NCI-H69 (cell line): ENCODE measurements at regions not wholly inside any gene's neighbourhood (a gene's known extent, or its start where the extent isn't known, plus 50 kb on each side); places are given as distances from the start of the nearest gene placed in this dataset.
"Not testable (repeated sequence)": the region's sequence is repeated elsewhere in the genome, so short reads cannot be mapped to it uniquely, and the experiment has no call there.

Source experiments
- DNase-seq: peaks from one replicate; lab custom pipeline; 2025; lab: John Stamatoyannopoulos, UW

- DNase-seq: no peak
Measured at GRCh38 chr3:10625323-10625722, 119.9 kb upstream of the ATP2B2 start.

GRCh38 chr3:10627884-10628572 lies 122.6 kb upstream of the ATP2B2 start:
- no peak for DNase-seq

GRCh38 chr3:10628891-10629670 lies 123.7 kb upstream of the ATP2B2 start:
- no peak for DNase-seq

- DNase-seq: no peak
Measured at GRCh38 chr3:10629671-10630040, 124.3 kb upstream of the ATP2B2 start.

- no peak for DNase-seq
Measured at GRCh38 chr3:10631224-10631623, 125.8 kb upstream of the ATP2B2 start.

- DNase-seq: no peak
Measured at GRCh38 chr3:10632125-10632524, 126.7 kb upstream of the ATP2B2 start.

- DNase-seq: no peak
Measured at GRCh38 chr3:10632741-10633140, 127.4 kb upstream of the ATP2B2 start.

GRCh38 chr3:10635446-10636076 lies 130.2 kb upstream of the ATP2B2 start:
- no peak for DNase-seq

- DNase-seq: no peak
Measured at GRCh38 chr3:10637342-10637741, 132.0 kb upstream of the ATP2B2 start.

GRCh38 chr3:10638466-10638865 lies 133.1 kb upstream of the ATP2B2 start:
- DNase-seq: no peak

- no peak for DNase-seq
Measured at GRCh38 chr3:10641760-10642159, 136.4 kb upstream of the ATP2B2 start.

- DNase-seq: no peak
Measured at GRCh38 chr3:10644189-10644588, 138.8 kb upstream of the ATP2B2 start.

- DNase-seq: no peak
Measured at GRCh38 chr3:10645800-10646199, 140.4 kb upstream of the ATP2B2 start.

- DNase-seq: no peak
Measured at GRCh38 chr3:10646531-10647335, 141.3 kb upstream of the ATP2B2 start.

GRCh38 chr3:10647376-10647775 lies 142.0 kb upstream of the ATP2B2 start:
- DNase-seq: no peak

- no peak for DNase-seq
Measured at GRCh38 chr3:10648181-10648580, 142.8 kb upstream of the ATP2B2 start.

- DNase-seq: not testable (repeated sequence)
Measured at GRCh38 chr3:10649463-10649862, 144.1 kb upstream of the ATP2B2 start.

GRCh38 chr3:10651506-10651905 lies 146.1 kb upstream of the ATP2B2 start:
- DNase-seq: no peak

GRCh38 chr3:10653241-10653640 lies 147.9 kb upstream of the ATP2B2 start:
- DNase-seq: no peak

GRCh38 chr3:10653866-10654611 lies 148.7 kb upstream of the ATP2B2 start:
- DNase-seq: no peak

GRCh38 chr3:10655105-10655504 lies 149.7 kb upstream of the ATP2B2 start:
- no peak for DNase-seq

- DNase-seq: not testable (repeated sequence)
Measured at GRCh38 chr3:10657339-10657738, 152.0 kb upstream of the ATP2B2 start.
